Testis (tissue), 2 donors: ENCODE measurements at regions not wholly inside any gene's neighbourhood (a gene's known extent, or its start where the extent isn't known, plus 50 kb on each side); places are given as distances from the start of the nearest gene placed in this dataset.

Experiments
- POLR2A ChIP-seq: fragments of 450-650 bp; IDR thresholded peaks from one replicate; pipeline ENCODE4 v1.6.1; 2017; ENCODE audit warnings: antibody characterized with exemption, mild to moderate bottlenecking, moderate library complexity
- TF ChIP-seq, protein P1 (sequence below), 3 experiments: fragments of 450-650 bp in 2 of 3; fragments of 200-600 bp in 1 of 3; sonication (generic) in 1 of 3; IDR thresholded peaks; one replicate each; pipeline ENCODE4 v1.5.1; 2016 to 2019; ENCODE audit warnings: antibody characterized with exemption in 3 of 3, mild to moderate bottlenecking in 2 of 3, moderate library complexity in 1 of 3

DNA sequence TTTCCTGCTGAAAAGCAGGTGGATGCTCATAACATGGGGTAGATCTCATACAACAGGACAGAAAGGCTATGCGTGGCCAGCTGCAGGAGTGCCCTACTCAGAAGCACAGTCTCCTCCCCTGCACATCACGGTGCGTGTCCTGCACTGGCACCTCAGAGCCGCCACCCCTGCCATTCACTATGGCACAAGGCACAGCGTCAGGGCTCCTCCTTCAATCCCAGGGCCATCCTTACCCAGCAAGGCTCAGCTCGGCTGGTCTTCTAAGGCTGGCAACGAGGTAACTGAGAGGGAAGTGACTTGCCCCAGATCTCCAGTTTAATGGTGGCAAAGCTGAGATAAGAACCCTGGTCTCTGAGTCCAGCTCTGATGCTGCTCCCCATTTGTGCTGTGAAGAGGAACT, 97.1 kb downstream of the CPN2 start:
- TF ChIP-seq, protein P1, sequence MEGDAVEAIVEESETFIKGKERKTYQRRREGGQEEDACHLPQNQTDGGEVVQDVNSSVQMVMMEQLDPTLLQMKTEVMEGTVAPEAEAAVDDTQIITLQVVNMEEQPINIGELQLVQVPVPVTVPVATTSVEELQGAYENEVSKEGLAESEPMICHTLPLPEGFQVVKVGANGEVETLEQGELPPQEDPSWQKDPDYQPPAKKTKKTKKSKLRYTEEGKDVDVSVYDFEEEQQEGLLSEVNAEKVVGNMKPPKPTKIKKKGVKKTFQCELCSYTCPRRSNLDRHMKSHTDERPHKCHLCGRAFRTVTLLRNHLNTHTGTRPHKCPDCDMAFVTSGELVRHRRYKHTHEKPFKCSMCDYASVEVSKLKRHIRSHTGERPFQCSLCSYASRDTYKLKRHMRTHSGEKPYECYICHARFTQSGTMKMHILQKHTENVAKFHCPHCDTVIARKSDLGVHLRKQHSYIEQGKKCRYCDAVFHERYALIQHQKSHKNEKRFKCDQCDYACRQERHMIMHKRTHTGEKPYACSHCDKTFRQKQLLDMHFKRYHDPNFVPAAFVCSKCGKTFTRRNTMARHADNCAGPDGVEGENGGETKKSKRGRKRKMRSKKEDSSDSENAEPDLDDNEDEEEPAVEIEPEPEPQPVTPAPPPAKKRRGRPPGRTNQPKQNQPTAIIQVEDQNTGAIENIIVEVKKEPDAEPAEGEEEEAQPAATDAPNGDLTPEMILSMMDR (IDR thresholded peaks at IDR 0.05) = no peak
- no peak for TF ChIP-seq POLR2A
